Naive thymus-derived CD4-positive, alpha-beta T cell (primary cell): ENCODE measurements at regions not wholly inside any gene's neighbourhood (a gene's known extent, or its start where the extent isn't known, plus 50 kb on each side); places are given as distances from the start of the nearest gene placed in this dataset.
"Not testable (repeated sequence)": the region's sequence is repeated elsewhere in the genome, so short reads cannot be mapped to it uniquely, and the experiment has no call there.

Experiments
- ATAC-seq: fragments of 150-1000 bp; cut with Tn5 transposase; 2 replicates; pipeline ENCODE4 v1.10.0; 2021; ENCODE audit warnings: mild to moderate bottlenecking, moderate library complexity
- CTCF ChIA-PET: fragments of 350-600 bp; sonication (Branson Sonifier 250); formaldehyde crosslinking; loops from one replicate; lab custom pipeline; 2021; ENCODE audit warnings: antibody characterized with exemption; lab: Charles Lee
- POLR2A ChIA-PET: fragments of 350-600 bp; sonication (Branson Sonifier 250); formaldehyde crosslinking; loops from one replicate; lab custom pipeline; 2021; ENCODE audit warnings: antibody characterized with exemption, inconsistent platforms; lab: Charles Lee
- DNase-seq, 9 donors: peaks; one replicate each; pipeline versions ENCODE4 v3.0.0 to v3.0.0-alpha.2; 2020 to 2022; ENCODE audit warnings: mixed read lengths in 1 of 9
- H3K27ac ChIP-seq: one replicate; pipeline ENCODE4 v1.7.0; 2013; ENCODE audit warnings: mild to moderate bottlenecking, low read depth, low read length, moderate library complexity
- H3K27me3 ChIP-seq, 2 donors: one replicate each; pipeline ENCODE4 v1.7.0; 2013; ENCODE audit warnings: low read length in 2 of 2, mild to moderate bottlenecking in 2 of 2, moderate library complexity in 2 of 2; ENCODE audit not compliant: control insufficient read depth in 2 of 2, insufficient read depth in 2 of 2
- H3K36me3 ChIP-seq, 3 experiments: 1 replicate in 2 of 3; 2 replicates in 1 of 3; pipeline ENCODE4 v1.7.0; 2013; ENCODE audit warnings: low read length in 3 of 3, mild to moderate bottlenecking in 3 of 3, moderate library complexity in 1 of 3; ENCODE audit not compliant: insufficient read depth in 3 of 3, control insufficient read depth in 2 of 3
- H3K4me1 ChIP-seq, 2 donors: one replicate each; pipeline ENCODE4 v1.7.0; 2013; ENCODE audit warnings: low read length in 2 of 2, mild to moderate bottlenecking in 2 of 2, moderate library complexity in 1 of 2; ENCODE audit not compliant: control insufficient read depth in 2 of 2, insufficient read depth in 2 of 2
- H3K4me3 ChIP-seq: 2 replicates; pipeline ENCODE4 v1.7.0; 2013; ENCODE audit warnings: mild to moderate bottlenecking, low read length
- H3K9me3 ChIP-seq, 3 experiments: 1 replicate in 2 of 3; 2 replicates in 1 of 3; pipeline ENCODE4 v1.7.0; 2013; ENCODE audit warnings: low read length in 3 of 3; ENCODE audit not compliant: control insufficient read depth in 2 of 3
- H3K27ac Mint-ChIP-seq, 9 donors: one replicate each; pipeline ENCODE4 v1.8.0; 2020 to 2022; ENCODE audit warnings: mixed read lengths in 9 of 9, mild to moderate bottlenecking in 8 of 9, moderate library complexity in 5 of 9, inconsistent platforms in 2 of 9
- H3K27me3 Mint-ChIP-seq, 5 donors: one replicate each; pipeline ENCODE4 v1.8.0; 2021 to 2022; ENCODE audit warnings: mixed read lengths in 5 of 5, mild to moderate bottlenecking in 1 of 5
- H3K36me3 Mint-ChIP-seq, 5 donors: one replicate each; pipeline ENCODE4 v1.8.0; 2020 to 2022; ENCODE audit warnings: mixed read lengths in 5 of 5, mild to moderate bottlenecking in 3 of 5, inconsistent platforms in 1 of 5
- H3K4me1 Mint-ChIP-seq, 7 donors: one replicate each; pipeline ENCODE4 v1.8.0; 2020 to 2022; ENCODE audit warnings: mixed read lengths in 7 of 7, mild to moderate bottlenecking in 3 of 7, inconsistent platforms in 1 of 7
- H3K4me3 Mint-ChIP-seq, 10 donors: one replicate each; pipeline ENCODE4 v1.8.0; 2020 to 2022; ENCODE audit warnings: mild to moderate bottlenecking in 10 of 10, mixed read lengths in 10 of 10, moderate library complexity in 6 of 10, inconsistent platforms in 2 of 10
- H3K9me3 Mint-ChIP-seq, 11 donors: one replicate each; pipeline ENCODE4 v1.8.0; 2020 to 2022; ENCODE audit warnings: mixed read lengths in 11 of 11, mild to moderate bottlenecking in 4 of 11, inconsistent platforms in 1 of 11, moderate library complexity in 1 of 11
- intact Hi-C, 2 donors: fragments of 100-400 bp; cut with micrococcal nuclease; formaldehyde crosslinking; loops; one replicate each; pipeline ENCODE4 v1.15.1; 2023

DNA sequence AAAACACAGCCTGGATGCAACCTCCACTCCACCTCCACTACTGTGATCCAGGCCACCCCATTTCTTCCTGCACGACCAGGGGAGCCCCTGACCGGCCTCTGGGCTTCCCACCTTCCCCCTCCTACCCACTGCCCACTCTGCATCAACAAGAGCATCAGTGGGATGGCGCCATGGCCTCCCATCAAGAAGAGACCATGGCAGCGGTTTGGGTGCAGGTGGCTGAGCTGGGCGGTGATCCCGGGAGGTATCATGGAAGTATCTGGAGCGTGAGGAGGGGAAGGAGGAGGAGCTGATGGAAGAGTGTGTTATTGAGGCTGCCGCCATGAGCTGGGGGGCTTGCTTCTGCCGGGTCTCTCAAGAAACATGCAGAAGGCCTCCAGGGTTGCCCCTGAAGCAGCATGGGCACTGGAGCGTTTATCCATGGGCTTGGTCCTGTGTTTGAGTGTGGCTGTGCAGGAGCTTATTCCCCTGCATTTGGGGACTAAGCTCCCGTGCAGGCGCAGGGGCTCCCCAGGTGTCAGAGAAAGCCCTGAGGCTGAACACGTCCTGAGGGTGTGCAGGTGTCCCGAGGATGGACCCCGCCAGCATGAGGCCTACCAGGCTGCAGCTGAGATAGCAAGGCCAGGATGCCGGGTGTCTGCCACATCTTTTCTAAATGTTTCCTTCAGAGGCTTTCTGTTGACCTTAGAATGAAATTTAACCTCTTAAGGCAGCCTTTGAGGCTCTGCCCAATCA is 99.2 kb upstream of the PCBD1 start:
- intact Hi-C loops = no loop called here
- no peaks in the 10 kb centered on the region for H3K27me3 Mint-ChIP-seq
- H3K36me3 ChIP-seq = no peaks in the 10 kb centered on the region
- no peak overlapping the region for H3K4me3 Mint-ChIP-seq
- ChIA-PET CTCF (no interaction called here), POLR2A (no interaction called here)
- no peak overlapping the region for H3K27ac ChIP-seq
- H3K36me3 Mint-ChIP-seq = no peaks in the 10 kb centered on the region
- no peak overlapping the region for H3K4me3 ChIP-seq
- DNase-seq = no peak
- H3K27ac Mint-ChIP-seq = no peak overlapping the region
- H3K4me1 ChIP-seq = peaks cover 0 to 6% of the 10 kb centered on the region in 2 donors
- H3K4me1 Mint-ChIP-seq = peaks cover 0 to 19% (median 7%) of the 10 kb centered on the region in 7 donors
- H3K9me3 ChIP-seq = no peaks in the 10 kb centered on the region
- no peaks in the 10 kb centered on the region for H3K27me3 ChIP-seq
- no peaks in the 10 kb centered on the region for H3K9me3 Mint-ChIP-seq
- ATAC-seq = no peak

DNA sequence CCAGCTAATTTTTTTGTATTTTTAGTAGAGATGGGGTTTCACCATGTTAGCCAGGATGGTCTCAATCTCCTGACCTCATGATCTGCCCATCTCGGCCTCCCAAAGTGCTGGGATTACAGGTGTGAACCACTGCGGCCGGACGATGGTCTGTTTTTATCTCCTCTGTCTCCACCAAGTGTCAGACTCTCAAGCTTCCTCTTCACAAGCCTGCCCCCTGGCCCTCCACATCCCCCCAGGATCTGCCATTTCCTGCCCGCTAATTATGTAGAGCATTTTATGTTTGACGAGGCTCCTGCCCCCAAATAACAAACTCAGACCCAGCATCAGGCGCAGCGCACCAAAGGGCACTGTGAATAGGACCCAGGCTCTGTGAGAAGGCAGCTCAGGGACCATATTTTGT is 101.8 kb upstream of the PCBD1 start:
- H3K27ac Mint-ChIP-seq = not testable (repeated sequence)

DNA sequence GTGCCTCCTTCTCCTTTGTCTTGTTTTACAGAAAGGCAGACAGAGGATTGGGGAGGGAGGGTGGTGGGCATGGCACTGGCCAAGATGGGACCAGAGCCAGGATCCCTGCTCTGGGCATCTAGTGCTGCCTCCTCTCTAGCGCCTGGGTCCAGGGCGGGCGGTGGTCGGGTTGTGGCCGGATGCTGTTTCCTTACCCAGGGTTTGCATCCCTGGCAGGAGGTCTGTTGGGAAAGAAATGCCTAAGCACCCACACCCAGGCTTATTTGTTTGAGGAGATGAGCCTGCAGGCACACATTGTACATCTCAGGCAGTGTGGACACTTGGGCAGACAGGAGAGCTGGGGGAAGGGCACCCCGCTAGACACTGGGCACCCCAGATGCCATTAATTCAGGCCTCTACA is 102.3 kb upstream of the PCBD1 start:
- H3K27ac Mint-ChIP-seq = no peak overlapping the region
- DNase-seq = no peak
- no peak for ATAC-seq
- H3K27ac ChIP-seq = no peak overlapping the region
- H3K4me1 Mint-ChIP-seq = peaks cover 0 to 7% (median 0%) of the 10 kb centered on the region in 7 donors
- CTCF ChIA-PET = no interaction called here
- H3K36me3 Mint-ChIP-seq = no peaks in the 10 kb centered on the region
- H3K36me3 ChIP-seq = no peaks in the 10 kb centered on the region
- H3K4me1 ChIP-seq = peaks cover 0 to 5% of the 10 kb centered on the region in 2 donors
- no peak overlapping the region for H3K4me3 Mint-ChIP-seq
- no peaks in the 10 kb centered on the region for H3K27me3 ChIP-seq
- H3K27me3 Mint-ChIP-seq = peaks cover 0 to 7% (median 0%) of the 10 kb centered on the region in 5 donors
- no peak overlapping the region for H3K4me3 ChIP-seq
- POLR2A ChIA-PET = no interaction called here
- no peaks in the 10 kb centered on the region for H3K9me3 ChIP-seq
- H3K9me3 Mint-ChIP-seq = no peaks in the 10 kb centered on the region
- intact Hi-C loops = no loop called here

More for the DNA sequence above, 101.8 kb upstream of the PCBD1 start:
- POLR2A ChIA-PET, H3K4me1 ChIP-seq, H3K27me3 Mint-ChIP-seq, H3K9me3 ChIP-seq, H3K9me3 Mint-ChIP-seq, H3K4me3 ChIP-seq, DNase-seq, ATAC-seq, H3K4me3 Mint-ChIP-seq, H3K4me1 Mint-ChIP-seq, H3K36me3 Mint-ChIP-seq, CTCF ChIA-PET, intact Hi-C loops, H3K36me3 ChIP-seq, H3K27me3 ChIP-seq, H3K27ac ChIP-seq: not testable (repeated sequence)

DNA sequence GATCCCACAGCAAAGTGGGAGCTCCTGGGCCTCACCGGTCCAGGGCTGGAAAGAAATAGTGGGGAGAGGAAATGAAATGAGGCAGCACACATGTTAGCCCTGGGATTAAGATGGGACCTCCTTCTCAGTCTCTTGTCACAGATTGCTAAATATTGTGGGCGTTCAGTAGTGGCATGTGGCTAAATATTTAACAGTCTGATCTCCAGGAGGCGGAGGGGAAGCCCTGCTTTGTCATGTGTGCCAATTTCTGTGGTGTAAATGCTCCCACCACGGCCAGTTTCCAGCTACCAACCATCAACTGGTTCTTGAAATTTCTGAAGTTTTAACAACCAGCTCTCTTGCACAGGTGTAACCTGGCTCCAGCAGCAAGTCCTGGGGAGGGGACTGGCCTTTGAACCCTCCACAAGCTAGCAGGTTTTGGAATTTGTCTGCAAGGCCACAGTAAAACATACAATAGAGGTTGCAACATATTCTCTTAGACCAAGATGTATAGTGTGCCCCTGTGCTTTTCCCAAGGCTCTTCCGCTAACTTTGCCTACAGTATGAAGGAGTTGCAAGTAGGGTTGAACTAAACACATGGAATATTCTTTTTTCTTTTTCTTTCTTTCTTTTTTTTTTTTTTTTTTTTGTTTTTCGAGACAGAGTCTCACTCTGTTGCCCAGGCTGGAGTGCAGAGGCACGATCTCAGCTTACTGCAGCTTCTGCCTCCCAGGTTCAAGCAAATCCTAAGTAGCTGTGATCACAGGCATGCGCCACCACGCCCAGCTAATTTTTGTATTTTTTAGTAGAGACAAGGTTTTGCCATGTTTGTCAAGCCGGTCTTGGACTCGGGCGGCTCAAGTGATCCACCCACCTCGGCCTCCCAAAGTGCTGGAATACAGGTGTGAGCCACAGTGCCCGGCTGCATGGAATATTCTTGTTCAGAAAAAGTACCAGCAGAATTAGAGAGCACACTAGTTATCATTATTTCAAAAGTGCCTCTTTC is 103.1 kb upstream of the PCBD1 start:
- Mint-ChIP-seq H3K9me3 (no peaks in the 10 kb centered on the region), H3K4me1 (no peaks in the 10 kb centered on the region), H3K36me3 (no peaks in the 10 kb centered on the region), H3K4me3 (no peak overlapping the region), H3K27me3 (peaks cover 5 to 7% (median 6%) of the 10 kb centered on the region in 5 donors), H3K27ac (no peak overlapping the region)
- Histone ChIP-seq H3K27me3 (no peaks in the 10 kb centered on the region), H3K36me3 (no peaks in the 10 kb centered on the region), H3K4me1 (no peaks in the 10 kb centered on the region), H3K9me3 (no peaks in the 10 kb centered on the region), H3K27ac (no peak overlapping the region), H3K4me3 (no peak overlapping the region)
- POLR2A ChIA-PET = no interaction called here
- no peak for DNase-seq
- intact Hi-C loops = no loop called here
- CTCF ChIA-PET = no interaction called here
- ATAC-seq = no peak

DNA sequence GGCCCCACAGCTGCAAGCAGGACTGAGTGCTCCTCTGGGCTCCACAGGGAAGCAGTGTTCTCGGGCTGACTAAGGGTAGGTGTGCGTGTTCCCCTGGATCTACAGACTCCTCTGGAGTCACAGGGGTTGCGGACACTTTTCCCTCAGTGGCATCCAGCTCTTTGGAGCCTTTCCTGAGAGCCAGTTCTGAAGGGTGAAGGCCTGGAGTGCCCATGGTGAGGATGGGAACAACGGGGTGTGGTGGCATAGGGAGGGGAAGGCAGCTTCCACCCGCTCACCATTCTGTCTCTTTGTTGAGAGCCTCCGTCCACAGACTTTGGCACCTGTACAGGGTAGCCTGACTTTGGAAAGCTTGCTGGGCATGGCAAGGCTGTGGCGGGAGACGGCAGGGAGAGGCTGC is 104.1 kb upstream of the PCBD1 start:
- intact Hi-C loops = no loop called here
- Mint-ChIP-seq H3K27ac (no peak overlapping the region), H3K36me3 (no peaks in the 10 kb centered on the region), H3K27me3 (peaks cover 7 to 10% (median 7%) of the 10 kb centered on the region in 5 donors), H3K4me1 (no peaks in the 10 kb centered on the region), H3K9me3 (no peaks in the 10 kb centered on the region), H3K4me3 (no peak overlapping the region)
- no peaks in the 10 kb centered on the region for H3K27me3 ChIP-seq
- DNase-seq (no peak), ATAC-seq (no peak)
- H3K36me3 ChIP-seq = no peaks in the 10 kb centered on the region
- no peak overlapping the region for H3K27ac ChIP-seq
- no peaks in the 10 kb centered on the region for H3K4me1 ChIP-seq
- no peak overlapping the region for H3K4me3 ChIP-seq
- CTCF ChIA-PET = interaction anchor here (0.5 kb wide), 1 partner anchor 1443 kb away, joined by 3 read pairs; no protein-coding TSS in a partner anchor
- H3K9me3 ChIP-seq = no peaks in the 10 kb centered on the region
- POLR2A ChIA-PET = no interaction called here

DNA sequence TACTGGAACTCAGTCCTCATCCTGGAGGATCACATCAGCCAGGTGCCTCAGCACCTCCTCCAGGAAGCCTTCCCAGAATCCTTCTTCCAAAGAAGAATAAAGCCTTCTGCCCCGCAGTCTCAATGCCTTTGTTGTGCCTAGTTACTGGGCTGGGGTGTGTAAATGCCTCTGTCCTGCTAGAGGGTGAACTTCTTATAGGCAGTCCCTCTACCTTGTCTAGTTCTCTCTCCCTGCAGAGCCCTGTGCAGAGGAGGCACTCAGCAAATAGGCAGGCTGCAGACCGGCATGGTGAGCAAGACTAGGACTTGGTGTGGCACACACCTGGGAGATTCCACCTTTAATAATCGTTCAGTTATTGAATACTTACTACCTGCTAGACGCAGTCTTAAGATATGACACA is 104.7 kb upstream of the PCBD1 start:
- CTCF ChIA-PET = no interaction called here
- H3K27ac Mint-ChIP-seq = no peak overlapping the region
- H3K36me3 Mint-ChIP-seq = no peaks in the 10 kb centered on the region
- H3K4me1 Mint-ChIP-seq = no peaks in the 10 kb centered on the region
- no peaks in the 10 kb centered on the region for H3K9me3 Mint-ChIP-seq
- no peak overlapping the region for H3K27ac ChIP-seq
- H3K4me3 ChIP-seq = no peak overlapping the region
- H3K36me3 ChIP-seq = no peaks in the 10 kb centered on the region
- H3K4me3 Mint-ChIP-seq = no peak overlapping the region
- no peaks in the 10 kb centered on the region for H3K9me3 ChIP-seq
- intact Hi-C loops = no loop called here
- POLR2A ChIA-PET = no interaction called here
- no peak for DNase-seq
- no peaks in the 10 kb centered on the region for H3K4me1 ChIP-seq
- H3K27me3 Mint-ChIP-seq = peaks cover 7 to 11% (median 7%) of the 10 kb centered on the region in 5 donors
- H3K27me3 ChIP-seq = no peaks in the 10 kb centered on the region
- no peak for ATAC-seq
